Neuronal stem cell (in vitro differentiated cells): ENCODE measurements at regions not wholly inside any gene's neighbourhood (a gene's known extent, or its start where the extent isn't known, plus 50 kb on each side); places are given as distances from the start of the nearest gene placed in this dataset.

Source experiments
- DNase-seq: peaks from one replicate; pipeline ENCODE4 v3.0.0-alpha.2; 2013; ENCODE audit warnings: low spot score
- H2AFZ ChIP-seq: one replicate; pipeline ENCODE4 v1.6.1; 2013; ENCODE audit warnings: mild to moderate bottlenecking, low read length, inconsistent platforms
- H2AK5ac ChIP-seq: 2 replicates; pipeline ENCODE4 v1.6.1; 2013; ENCODE audit warnings: low read depth, mild to moderate bottlenecking, inconsistent platforms, low read length, moderate library complexity, mixed read lengths
- H2BK120ac ChIP-seq: 2 replicates; pipeline ENCODE4 v1.6.1; 2013; ENCODE audit warnings: low read depth, mild to moderate bottlenecking, inconsistent platforms, low read length, moderate library complexity, mixed read lengths
- H2BK12ac ChIP-seq: one replicate; pipeline ENCODE4 v1.6.1; 2013; ENCODE audit warnings: low read length, inconsistent platforms
- H2BK15ac ChIP-seq: 2 replicates; pipeline ENCODE4 v1.6.1; 2013; ENCODE audit warnings: mild to moderate bottlenecking, low read length, inconsistent platforms, mixed read lengths
- H2BK5ac ChIP-seq: one replicate; pipeline ENCODE4 v1.6.1; 2013; ENCODE audit warnings: inconsistent platforms, mild to moderate bottlenecking, low read length, moderate library complexity
- H3K14ac ChIP-seq: one replicate; pipeline ENCODE4 v1.6.1; 2013; ENCODE audit warnings: low read length, inconsistent platforms
- H3K18ac ChIP-seq: 2 replicates; pipeline ENCODE4 v1.6.1; 2013; ENCODE audit warnings: low read length, inconsistent platforms
- H3K23ac ChIP-seq: 2 replicates; pipeline ENCODE4 v1.6.1; 2013; ENCODE audit warnings: low read depth, mild to moderate bottlenecking, mixed read lengths, low read length, inconsistent platforms; ENCODE audit not compliant: poor library complexity
- H3K27ac ChIP-seq: replicated peaks from 3 replicates; pipeline ENCODE4 v1.5.1; 2013; ENCODE audit warnings: low read length, inconsistent platforms
- H3K27me3 ChIP-seq, 3 experiments: 2 replicates each; pipeline ENCODE4 v1.6.1; 2013; ENCODE audit warnings: low read length in 3 of 3, mild to moderate bottlenecking in 2 of 3, inconsistent platforms in 1 of 3, low read depth in 1 of 3, mixed read lengths in 1 of 3, moderate library complexity in 1 of 3; ENCODE audit not compliant: control insufficient read depth in 3 of 3, insufficient read depth in 3 of 3
- H3K36me3 ChIP-seq, 2 donors: replicated peaks in 1 of 2; 2 replicates each; pipeline ENCODE4 v1.6.1; 2013; ENCODE audit warnings: low read length in 2 of 2; ENCODE audit not compliant: control insufficient read depth in 2 of 2, insufficient read depth in 2 of 2
- H3K4ac ChIP-seq: 2 replicates; pipeline ENCODE4 v1.6.1; 2013; ENCODE audit warnings: inconsistent platforms, mild to moderate bottlenecking, low read length, moderate library complexity
- H3K4me1 ChIP-seq, 2 donors: 1 replicate in 1 of 2; 2 replicates in 1 of 2; pipeline ENCODE4 v1.6.1; 2013; ENCODE audit warnings: low read length in 2 of 2, low read depth in 1 of 2; ENCODE audit not compliant: control insufficient read depth in 2 of 2, insufficient read depth in 1 of 2
- H3K4me2 ChIP-seq: one replicate; pipeline ENCODE4 v1.6.1; 2013; ENCODE audit warnings: mild to moderate bottlenecking, low read length, inconsistent platforms; ENCODE audit not compliant: insufficient read depth, poor library complexity, severe bottlenecking
- H3K4me3 ChIP-seq, 2 donors: 2 replicates each; pipeline ENCODE4 v1.5.1; 2013; ENCODE audit warnings: low read length in 2 of 2, mild to moderate bottlenecking in 2 of 2, inconsistent platforms in 1 of 2, moderate library complexity in 1 of 2
- H3K79me1 ChIP-seq: one replicate; pipeline ENCODE4 v1.6.1; 2013; ENCODE audit warnings: low read depth, mild to moderate bottlenecking, inconsistent platforms, low read length, moderate library complexity
- H3K9ac ChIP-seq: one replicate; pipeline ENCODE4 v1.6.1; 2013; ENCODE audit warnings: mild to moderate bottlenecking, low read depth, low read length, inconsistent platforms; ENCODE audit not compliant: poor library complexity
- H3K9me3 ChIP-seq, 2 donors: replicated peaks in 1 of 2; 2 replicates each; pipeline versions ENCODE3 to v1.6.1; 2013; ENCODE audit warnings: low read length in 2 of 2, mild to moderate bottlenecking in 2 of 2, inconsistent platforms in 1 of 2, low read depth in 1 of 2, mixed read lengths in 1 of 2, moderate library complexity in 1 of 2; ENCODE audit not compliant: control insufficient read depth in 2 of 2, insufficient read depth in 1 of 2
- H4K8ac ChIP-seq: one replicate; pipeline ENCODE4 v1.6.1; 2013; ENCODE audit warnings: low read depth, mild to moderate bottlenecking, inconsistent platforms, low read length, moderate library complexity
- H4K91ac ChIP-seq: one replicate; pipeline ENCODE4 v1.6.1; 2013; ENCODE audit warnings: low read length, low read depth, mild to moderate bottlenecking, inconsistent platforms; ENCODE audit not compliant: poor library complexity
- WGBS, 2 donors: extraction: QIAGEN DNeasy Blood & Tissue Kit; methylation state at CpG; one replicate each; pipeline ENCODE4 v1.1.7; 2013; ENCODE audit warnings: missing lambda C conversion rate in 2 of 2, mixed read lengths in 1 of 2; ENCODE audit not compliant: insufficient read length in 2 of 2, insufficient replicate concordance in 1 of 2; ENCODE audit errors: extremely low coverage in 2 of 2; 5-methylcytosine and 5-hydroxymethylcytosine counted together

- Histone ChIP-seq H2AFZ (no peak overlapping the region), H3K36me3 (no peaks in the 10 kb centered on the region), H3K4me3 (no peak overlapping the region), H2AK5ac (no peak overlapping the region), H4K8ac (no peak overlapping the region), H4K91ac (no peak overlapping the region), H2BK15ac (no peak overlapping the region), H3K4me1 (no peaks in the 10 kb centered on the region), H3K9ac (no peak overlapping the region), H3K23ac (no peak overlapping the region), H2BK120ac (no peak overlapping the region), H3K4me2 (no peak overlapping the region), H2BK5ac (no peak overlapping the region), H3K4ac (no peak overlapping the region), H2BK12ac (no peak overlapping the region), H3K27ac (no peak overlapping the region), H3K18ac (no peak overlapping the region), H3K9me3 (no peaks in the 10 kb centered on the region), H3K14ac (no peak overlapping the region), H3K79me1 (no peaks in the 10 kb centered on the region), H3K27me3 (no peaks in the 10 kb centered on the region)
- WGBS, 2 donors, result no CpG with 5 or more reads among the region's 1 CpG
- no peak for DNase-seq
These were observed 178.1 kb upstream of the FSHR start for GRCh38 chr2:49332415-49332814.

DNA sequence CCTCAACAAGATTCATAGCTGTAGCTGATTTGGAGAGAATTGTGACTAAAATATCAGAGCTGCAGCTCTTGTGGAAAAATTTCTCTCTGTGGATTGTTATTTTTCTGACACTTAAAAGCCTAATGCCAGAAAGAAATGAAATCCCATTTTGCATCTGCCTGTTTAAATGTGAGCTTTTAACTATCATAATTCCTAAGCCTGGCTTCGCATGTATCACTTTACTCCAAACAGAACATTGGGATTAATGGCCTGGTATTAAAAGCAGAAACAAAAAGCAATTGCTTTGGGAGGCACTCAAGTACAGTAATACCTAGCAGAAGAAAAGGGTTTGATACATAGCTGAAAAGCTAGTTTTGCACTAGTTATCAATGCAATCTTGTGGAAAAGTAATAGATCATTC is 164.2 kb upstream of the FSHR start:
- H2AFZ ChIP-seq, result no peak overlapping the region
- H3K27ac ChIP-seq, result no peak overlapping the region
- H2AK5ac ChIP-seq, result no peak overlapping the region
- no peak overlapping the region for H2BK15ac ChIP-seq
- DNase-seq, result no peak
- H3K79me1 ChIP-seq, result no peaks in the 10 kb centered on the region
- H3K4ac ChIP-seq, result no peak overlapping the region
- no peak overlapping the region for H3K4me2 ChIP-seq
- no peak overlapping the region for H3K14ac ChIP-seq
- no peak overlapping the region for H3K18ac ChIP-seq
- no peak overlapping the region for H2BK12ac ChIP-seq
- H3K27me3 ChIP-seq, result no peaks in the 10 kb centered on the region
- no peak overlapping the region for H3K4me3 ChIP-seq
- no peak overlapping the region for H4K8ac ChIP-seq
- peaks cover 0 to 2% of the 10 kb centered on the region in 2 donors for H3K9me3 ChIP-seq
- H2BK5ac ChIP-seq, result no peak overlapping the region
- no peak overlapping the region for H2BK120ac ChIP-seq
- H3K4me1 ChIP-seq, result no peaks in the 10 kb centered on the region
- H3K36me3 ChIP-seq, result no peaks in the 10 kb centered on the region
- no peak overlapping the region for H3K9ac ChIP-seq
- WGBS, 2 donors, result no CpG with 5 or more reads among the region's 1 CpG
- no peak overlapping the region for H3K23ac ChIP-seq
- no peak overlapping the region for H4K91ac ChIP-seq

DNA sequence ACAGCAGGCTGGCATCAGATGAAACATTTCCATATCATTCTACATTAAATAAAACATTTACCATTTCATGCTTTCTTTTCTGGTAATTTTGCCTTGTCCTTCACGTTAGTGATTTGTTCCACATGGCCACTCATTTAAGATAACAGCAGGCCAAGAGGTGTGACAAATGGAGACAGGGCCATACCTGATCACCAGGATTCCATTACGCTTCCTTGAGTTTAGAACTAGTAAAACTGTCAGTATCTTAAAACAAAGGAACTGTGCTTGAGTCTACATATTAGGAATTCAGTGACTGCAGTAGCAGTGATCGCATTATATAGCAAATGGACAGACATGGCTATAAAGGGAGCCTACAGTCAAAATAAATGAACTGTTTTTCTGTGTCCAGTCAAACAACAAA is 155.1 kb upstream of the FSHR start:
- H2AFZ ChIP-seq, result no peak overlapping the region
- H3K4me1 ChIP-seq, result no peaks in the 10 kb centered on the region
- no peak overlapping the region for H2BK15ac ChIP-seq
- no peak overlapping the region for H2AK5ac ChIP-seq
- no peak for DNase-seq
- no CpG with 5 or more reads among the region's 3 CpGs for WGBS, 2 donors
- no peak overlapping the region for H3K18ac ChIP-seq
- H2BK5ac ChIP-seq, result no peak overlapping the region
- no peak overlapping the region for H3K4me2 ChIP-seq
- H3K27me3 ChIP-seq, result no peaks in the 10 kb centered on the region
- H3K4me3 ChIP-seq, result no peak overlapping the region
- H3K9me3 ChIP-seq, result no peaks in the 10 kb centered on the region
- no peak overlapping the region for H3K14ac ChIP-seq
- H2BK12ac ChIP-seq, result no peak overlapping the region
- H2BK120ac ChIP-seq, result no peak overlapping the region
- no peaks in the 10 kb centered on the region for H3K36me3 ChIP-seq
- no peak overlapping the region for H3K27ac ChIP-seq
- H3K4ac ChIP-seq, result no peak overlapping the region
- H3K23ac ChIP-seq, result no peak overlapping the region
- no peak overlapping the region for H4K8ac ChIP-seq
- H4K91ac ChIP-seq, result no peak overlapping the region
- no peaks in the 10 kb centered on the region for H3K79me1 ChIP-seq
- no peak overlapping the region for H3K9ac ChIP-seq

DNA sequence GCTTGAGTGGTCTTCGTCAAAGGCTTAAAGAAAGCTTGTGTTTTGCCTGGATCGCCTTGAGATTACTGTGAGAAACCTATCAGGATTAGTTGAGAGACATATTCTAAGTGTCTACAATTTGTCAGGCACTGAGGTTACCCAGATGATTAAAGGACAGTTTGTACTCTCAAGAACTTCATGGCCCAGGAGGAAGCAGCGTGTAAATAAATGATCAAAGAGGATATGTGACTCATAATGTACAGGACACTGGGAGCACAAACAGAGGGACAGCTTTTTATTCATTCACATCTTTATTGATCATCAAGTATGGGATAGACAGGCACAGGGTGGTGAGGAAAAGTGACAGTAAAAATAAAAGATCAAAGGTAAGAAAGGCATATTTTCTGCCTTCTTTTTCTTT is 152.6 kb upstream of the FSHR start:
- WGBS, 2 donors, result no CpG with 5 or more reads among the region's 3 CpGs
- DNase-seq, result no peak
- H2BK15ac ChIP-seq, result no peak overlapping the region

More for the DNA sequence above, 152.6 kb upstream of the FSHR start:
- Histone ChIP-seq H2AFZ (no peak overlapping the region), H3K79me1 (no peaks in the 10 kb centered on the region), H3K23ac (no peak overlapping the region), H3K4ac (no peak overlapping the region), H3K4me2 (no peak overlapping the region), H2BK12ac (no peak overlapping the region), H2BK5ac (no peak overlapping the region), H3K14ac (no peak overlapping the region), H4K91ac (no peak overlapping the region), H2AK5ac (no peak overlapping the region), H3K18ac (no peak overlapping the region), H3K36me3 (no peaks in the 10 kb centered on the region), H3K27me3 (no peaks in the 10 kb centered on the region), H3K27ac (no peak overlapping the region), H2BK120ac (no peak overlapping the region), H4K8ac (no peak overlapping the region), H3K4me1 (no peaks in the 10 kb centered on the region), H3K9ac (no peak overlapping the region), H3K4me3 (no peak overlapping the region), H3K9me3 (no peaks in the 10 kb centered on the region)
